HK-2 (cell line): ENCODE measurements at regions not wholly inside any gene's neighbourhood (a gene's known extent, or its start where the extent isn't known, plus 50 kb on each side); places are given as distances from the start of the nearest gene placed in this dataset.
A peak's percentile ranks its signal among the peaks of the same experiment; 100 is the strongest.

Experiments
- DNase-seq: peaks from one replicate; pipeline ENCODE4 v3.0.0-alpha.2; 2018; ENCODE audit not compliant: unreplicated experiment

DNA sequence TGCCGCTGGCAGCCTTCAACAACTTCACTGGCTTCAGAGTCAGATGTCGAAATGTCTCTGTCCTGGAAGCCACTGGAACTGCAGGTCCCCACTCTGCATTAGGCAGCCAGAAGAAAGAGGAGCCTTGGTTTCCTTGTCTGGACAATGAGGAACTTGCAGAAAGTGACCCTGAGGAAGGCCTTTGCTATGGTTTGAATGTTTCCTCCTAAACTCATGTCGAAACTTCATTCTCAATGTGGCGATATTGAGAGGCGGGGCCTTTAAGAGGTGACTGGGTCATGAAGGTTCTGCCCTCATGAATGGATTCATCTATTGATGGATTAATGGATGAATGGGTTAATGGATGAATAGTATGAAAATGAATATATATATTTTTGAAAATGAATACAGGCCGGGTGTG, 61.6 kb upstream of the GPR26 start:
- no peak for DNase-seq

DNA sequence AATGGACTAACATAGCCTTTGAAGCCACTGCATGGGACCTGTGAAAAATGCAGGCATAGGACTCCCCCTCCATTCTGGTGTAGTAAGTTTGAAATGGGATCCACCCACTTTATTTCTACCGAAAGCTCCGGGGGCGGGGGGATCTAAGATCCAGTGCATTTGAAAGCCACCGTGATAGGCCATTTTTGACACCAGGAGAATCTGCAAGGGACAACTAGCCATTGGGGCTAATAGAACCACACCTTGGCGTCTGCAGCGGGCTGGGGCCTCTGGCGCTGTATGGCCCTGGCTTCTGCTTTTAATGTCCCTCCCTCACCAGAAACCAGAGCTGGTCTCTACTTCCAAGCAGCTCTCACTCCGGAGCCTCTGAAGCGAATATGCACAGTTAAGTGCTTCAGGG, 60.1 kb upstream of the GPR26 start:
- DNase-seq = no peak

DNA sequence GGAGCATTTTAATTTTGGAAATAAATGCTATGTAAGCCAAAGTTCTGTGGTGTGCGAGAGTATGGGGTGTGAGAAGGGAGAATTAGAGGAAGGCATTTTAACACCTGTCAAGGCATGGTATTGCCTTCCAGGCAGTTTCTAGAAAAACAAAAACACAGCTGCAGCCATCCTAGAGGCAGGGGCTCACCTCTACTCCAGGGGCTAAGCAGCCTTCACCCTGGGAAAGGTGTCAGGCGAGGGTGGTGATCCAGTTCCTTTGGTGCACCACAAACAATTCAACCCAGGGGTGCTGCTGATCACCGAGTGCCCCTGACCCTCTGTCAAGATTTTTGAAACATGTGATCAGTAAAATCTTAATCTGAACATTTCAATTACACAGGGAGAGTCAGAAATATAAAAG, 59.2 kb upstream of the GPR26 start:
- DNase-seq = no peak

DNA sequence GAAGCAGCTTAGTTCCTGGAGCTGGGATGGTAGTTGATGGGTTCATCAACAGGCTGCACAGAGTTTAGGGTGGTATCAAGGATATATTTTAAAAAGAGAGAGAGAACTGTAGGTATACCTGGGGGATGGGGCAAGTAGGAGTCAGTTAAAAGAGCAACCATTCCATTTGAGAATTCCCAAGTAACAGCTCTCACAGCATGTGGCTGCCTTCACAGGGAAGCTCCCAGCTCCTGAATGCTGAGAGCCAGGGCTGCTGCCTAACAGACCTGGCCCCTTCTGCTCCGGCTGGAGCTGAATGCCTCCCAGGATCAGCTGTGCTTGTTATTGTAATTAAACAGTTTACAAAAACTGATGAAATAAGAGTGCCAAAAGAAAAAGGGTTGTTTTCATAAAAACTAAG, 58.8 kb upstream of the GPR26 start:
- no peak for DNase-seq

DNA sequence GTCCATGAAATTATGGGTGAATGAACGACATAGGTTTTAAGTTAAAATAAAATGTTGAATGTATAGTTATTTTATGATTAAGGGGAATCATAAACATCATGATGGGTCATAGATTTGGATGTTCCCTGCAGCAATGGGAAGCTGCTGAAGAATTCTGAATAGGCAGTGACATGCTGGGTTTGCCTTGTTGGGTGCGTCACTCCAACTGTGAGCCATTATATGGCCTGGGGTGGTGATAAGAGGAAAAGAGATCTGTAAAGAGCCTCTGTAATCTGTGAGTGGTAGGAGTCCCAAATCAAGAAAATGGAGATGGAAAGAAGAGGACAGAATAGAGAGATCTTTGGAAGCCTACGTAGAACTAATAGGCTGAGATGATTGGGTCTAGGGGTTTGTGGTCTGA, 58.1 kb upstream of the GPR26 start:
- no peak for DNase-seq

DNA sequence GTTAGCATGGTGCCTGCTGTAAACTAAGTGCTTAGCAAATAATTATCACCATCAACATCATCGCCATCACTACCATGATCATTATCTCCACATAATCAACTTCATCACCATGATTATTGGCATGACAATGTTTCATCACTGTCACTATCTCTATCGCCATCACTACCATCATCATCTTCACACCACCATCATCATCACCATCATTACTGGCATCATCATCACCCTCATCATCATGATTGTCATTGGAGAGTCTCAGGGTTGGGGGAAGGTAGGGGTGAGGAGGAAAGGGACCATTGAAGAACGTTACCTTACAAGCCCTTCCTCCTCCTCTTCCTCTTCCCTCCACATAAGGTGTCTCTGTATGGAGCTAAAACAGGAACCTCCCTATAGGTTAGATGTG, 54.9 kb upstream of the GPR26 start:
- no peak for DNase-seq

DNA sequence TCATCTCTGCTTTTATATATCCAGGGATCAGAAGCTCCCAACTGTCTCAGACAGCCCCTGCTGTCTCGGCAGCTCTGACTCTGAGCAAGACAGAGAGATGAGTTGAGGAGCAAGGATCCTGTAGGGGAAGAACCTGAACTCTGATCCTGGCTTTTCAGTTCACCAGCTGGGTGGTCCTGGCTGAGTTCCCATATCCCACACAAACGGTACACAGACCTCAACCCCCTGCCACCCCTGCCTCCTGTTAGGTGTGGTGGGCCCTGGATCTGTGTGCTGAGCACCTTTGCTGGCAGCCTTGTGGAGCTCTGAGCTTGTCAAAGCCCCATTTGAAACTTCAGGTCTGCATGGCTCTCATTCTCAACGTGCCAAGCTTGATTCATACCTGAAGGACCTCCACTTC, 54.3 kb upstream of the GPR26 start:
- no peak for DNase-seq

DNA sequence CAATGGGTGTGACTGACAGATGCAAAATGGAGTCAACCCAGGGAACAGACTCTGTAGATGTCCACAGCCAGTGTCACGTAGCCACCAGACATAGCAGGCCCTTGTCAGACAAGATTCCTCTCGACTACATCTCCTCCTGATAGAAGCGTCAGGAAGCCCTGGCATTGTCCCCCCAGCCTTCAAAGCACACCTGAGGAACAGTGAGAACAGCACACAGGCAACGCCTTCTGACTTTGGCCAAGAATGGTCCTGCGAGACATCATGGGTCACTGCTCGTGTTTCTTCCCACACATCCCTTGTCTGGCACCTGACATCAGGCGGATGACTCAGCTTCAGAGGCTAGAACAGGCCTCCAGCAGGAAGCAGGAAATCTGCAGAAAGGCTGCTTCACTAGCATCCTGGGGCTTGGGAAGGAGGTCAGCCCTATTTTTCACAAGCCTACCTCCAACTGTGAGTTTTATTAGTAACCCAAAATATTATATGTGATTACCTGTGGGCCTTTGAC, 52.8 kb upstream of the GPR26 start:
- DNase-seq = no peak

DNA sequence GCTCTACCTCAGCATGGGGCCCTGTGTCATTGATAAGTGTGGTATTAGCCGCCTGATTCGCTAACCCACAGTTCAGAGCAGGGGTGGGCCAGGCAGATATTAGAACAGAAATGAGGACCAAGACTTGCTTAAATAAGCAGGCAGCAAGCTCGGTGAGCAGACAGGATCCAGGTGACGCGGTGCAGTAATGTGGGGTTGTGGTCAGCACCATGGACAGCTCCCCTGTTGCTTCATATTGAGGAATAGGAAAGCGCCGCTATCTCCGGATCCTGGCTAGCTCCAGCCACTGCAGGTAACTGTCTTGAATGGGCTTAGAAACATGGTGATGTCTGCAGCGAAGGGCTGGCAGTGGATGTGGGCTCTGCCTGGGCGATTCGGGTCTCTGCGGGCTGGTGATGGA, 51.3 kb upstream of the GPR26 start:
- DNase-seq = peak; percentile 65
